ENCODE measurements at regions not wholly inside any gene's neighbourhood (a gene's known extent, or its start where the extent isn't known, plus 50 kb on each side); places are given as distances from the start of the nearest gene placed in this dataset.

GRCh38 chr4:92199135-92199534, 104.6 kb upstream of the GRID2 start:
- no peak overlapping the region for H3K4me3 ChIP-seq
- H3K9me3 ChIP-seq, result no peaks in the 10 kb centered on the region
- no peaks in the 10 kb centered on the region for H3K27me3 ChIP-seq
- intact Hi-C loops (cut with DNase I), result no loop called here
- TF ChIP-seq CTCF (IDR thresholded peaks at IDR 0.05), result no peak
- ATAC-seq (no peak), DNase-seq (no peak)
- no peak overlapping the region for H3K27ac ChIP-seq
- no peaks in the 10 kb centered on the region for H3K36me3 ChIP-seq
- H3K4me1 ChIP-seq, result no peaks in the 10 kb centered on the region

GRCh38 chr4:92210906-92211305, 92.9 kb upstream of the GRID2 start:
- no peaks in the 10 kb centered on the region for H3K4me1 ChIP-seq
- intact Hi-C loops (cut with DNase I), result no loop called here
- ATAC-seq (no peak), DNase-seq (no peak)
- no peaks in the 10 kb centered on the region for H3K9me3 ChIP-seq
- H3K36me3 ChIP-seq, result no peaks in the 10 kb centered on the region
- H3K27ac ChIP-seq, result no peak overlapping the region
- H3K4me3 ChIP-seq, result no peak overlapping the region
- no peaks in the 10 kb centered on the region for H3K27me3 ChIP-seq
- TF ChIP-seq CTCF (IDR thresholded peaks at IDR 0.05), result no peak

- no peak for ATAC-seq
- intact Hi-C loops (cut with DNase I), result no loop called here
- Histone ChIP-seq H3K27me3 (no peaks in the 10 kb centered on the region), H3K27ac (no peak overlapping the region), H3K4me1 (no peaks in the 10 kb centered on the region), H3K36me3 (no peaks in the 10 kb centered on the region), H3K4me3 (no peak overlapping the region), H3K9me3 (no peaks in the 10 kb centered on the region)
- no peak for DNase-seq
- TF ChIP-seq CTCF (IDR thresholded peaks at IDR 0.05), result no peak
Measured at GRCh38 chr4:92215476-92215875, 88.3 kb upstream of the GRID2 start.

GRCh38 chr4:92231511-92231910, 72.3 kb upstream of the GRID2 start:
- H3K4me3 ChIP-seq, result no peak overlapping the region
- H3K27me3 ChIP-seq, result no peaks in the 10 kb centered on the region
- no peak overlapping the region for H3K27ac ChIP-seq
- no peaks in the 10 kb centered on the region for H3K4me1 ChIP-seq
- no peaks in the 10 kb centered on the region for H3K9me3 ChIP-seq
- DNase-seq (no peak), ATAC-seq (no peak)
- intact Hi-C loops (cut with DNase I), result no loop called here
- H3K36me3 ChIP-seq, result no peaks in the 10 kb centered on the region
- no peak for TF ChIP-seq CTCF (IDR thresholded peaks at IDR 0.05)

GRCh38 chr4:92232566-92232965, 71.2 kb upstream of the GRID2 start:
- H3K4me1 ChIP-seq, result no peaks in the 10 kb centered on the region
- H3K27me3 ChIP-seq, result no peaks in the 10 kb centered on the region
- DNase-seq (no peak), ATAC-seq (no peak)
- H3K27ac ChIP-seq, result no peak overlapping the region
- intact Hi-C loops (cut with DNase I), result no loop called here
- no peaks in the 10 kb centered on the region for H3K36me3 ChIP-seq
- H3K9me3 ChIP-seq, result no peaks in the 10 kb centered on the region
- no peak overlapping the region for H3K4me3 ChIP-seq
- no peak for TF ChIP-seq CTCF (IDR thresholded peaks at IDR 0.05)
